DOHH2 (cell line): ENCODE measurements at regions not wholly inside any gene's neighbourhood (a gene's known extent, or its start where the extent isn't known, plus 50 kb on each side); places are given as distances from the start of the nearest gene placed in this dataset.
"Not testable (repeated sequence)": the region's sequence is repeated elsewhere in the genome, so short reads cannot be mapped to it uniquely, and the experiment has no call there.

Experiments used
- H3F3A ChIP-seq: fragments of 200-600 bp; sonication (generic), shearing (Covaris generic); 2 replicates; pipeline ENCODE4 v1.6.0; 2016; ENCODE audit warnings: antibody characterized with exemption, mild to moderate bottlenecking; ENCODE audit not compliant: control insufficient read depth, insufficient read depth
- H3K27ac ChIP-seq: fragments of 200-600 bp; sonication (generic); 2 replicates; pipeline ENCODE4 v1.5.1; 2014; ENCODE audit warnings: low read depth, mild to moderate bottlenecking, low read length, moderate library complexity
- H3K27me3 ChIP-seq: fragments of 200-600 bp; sonication (generic); 2 replicates; pipeline ENCODE4 v1.6.1; 2014; ENCODE audit warnings: mild to moderate bottlenecking, low read length, mixed read lengths; ENCODE audit not compliant: control insufficient read depth
- H3K36me3 ChIP-seq: fragments of 200-600 bp; sonication (generic); 2 replicates; pipeline ENCODE4 v1.6.1; 2014; ENCODE audit warnings: mild to moderate bottlenecking, low read length, moderate library complexity, mixed read lengths; ENCODE audit not compliant: control insufficient read depth
- H3K4me1 ChIP-seq: fragments of 200-600 bp; sonication (generic); 2 replicates; pipeline ENCODE4 v1.6.1; 2014; ENCODE audit warnings: mild to moderate bottlenecking, low read length, mixed read lengths; ENCODE audit not compliant: control insufficient read depth
- H3K4me2 ChIP-seq: fragments of 200-600 bp; sonication (generic); 2 replicates; pipeline ENCODE4 v1.6.0; 2014; ENCODE audit warnings: mild to moderate bottlenecking, low read length, moderate library complexity
- H3K4me3 ChIP-seq: fragments of 200-600 bp; sonication (generic); 2 replicates; pipeline ENCODE4 v1.5.1; 2014; ENCODE audit warnings: mild to moderate bottlenecking, low read length, mixed read lengths
- H3K79me2 ChIP-seq: fragments of 200-600 bp; sonication (generic); 2 replicates; pipeline ENCODE4 v1.6.1; 2014; ENCODE audit warnings: mild to moderate bottlenecking, low read length, mixed read lengths; ENCODE audit not compliant: control insufficient read depth
- H3K9me2 ChIP-seq: fragments of 200-600 bp; sonication (generic); replicated peaks from 2 replicates; pipeline ENCODE4 v1.6.1; 2014; ENCODE audit warnings: mild to moderate bottlenecking, low read length, mixed read lengths; ENCODE audit not compliant: control insufficient read depth
- H3K9me3 ChIP-seq: fragments of 200-600 bp; sonication (generic); 2 replicates; pipeline ENCODE4 v1.6.1; 2014; ENCODE audit warnings: antibody characterized with exemption, low read length, mixed read lengths; ENCODE audit not compliant: control insufficient read depth, insufficient read depth
- H4K20me1 ChIP-seq: fragments of 200-600 bp; sonication (generic); 2 replicates; pipeline ENCODE4 v1.6.0; 2014; ENCODE audit warnings: low read depth, mild to moderate bottlenecking, antibody characterized with exemption, low read length, moderate library complexity; ENCODE audit not compliant: control insufficient read depth, insufficient read depth
- EZH2phosphoT487 ChIP-seq: fragments of 200-600 bp; sonication (generic); IDR thresholded peaks from 2 replicates; pipeline ENCODE4 v1.6.1; 2017; ENCODE audit warnings: borderline replicate concordance, mild to moderate bottlenecking, antibody characterized with exemption, low read length, moderate library complexity, mixed read lengths
- TF ChIP-seq, protein P1 (sequence below): fragments of 200-600 bp; sonication (generic); IDR thresholded peaks from one replicate; pipeline ENCODE4 v1.5.1; 2014; ENCODE audit warnings: antibody characterized with exemption, mild to moderate bottlenecking, low read depth, low read length; ENCODE audit not compliant: poor library complexity, severe bottlenecking

DNA sequence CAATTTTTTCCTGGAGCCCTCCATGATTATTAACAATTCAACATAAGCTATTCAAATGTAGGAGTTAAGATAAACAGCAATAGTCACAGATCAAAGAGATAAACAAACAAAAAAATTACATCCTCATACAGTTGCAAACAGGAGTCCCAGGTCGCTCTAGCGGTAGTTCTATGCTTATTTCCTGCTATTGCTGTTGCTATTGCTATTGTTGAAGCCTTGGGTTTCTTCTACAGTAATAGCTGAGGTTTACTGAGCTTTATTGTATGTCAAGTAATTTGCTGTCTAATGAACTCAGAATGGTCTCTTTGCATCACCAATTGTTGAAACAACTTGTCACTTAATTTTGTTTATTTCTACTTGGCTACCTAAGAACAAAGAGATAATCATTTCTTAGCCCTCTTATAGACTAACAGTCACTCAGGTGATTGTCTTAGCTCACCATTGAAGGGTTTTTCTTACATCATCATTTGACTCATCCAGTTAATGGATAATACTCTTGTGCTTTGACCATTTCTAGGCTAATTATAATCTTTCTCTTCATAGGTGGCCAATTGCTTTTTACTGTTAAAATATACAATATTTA lies 654.6 kb downstream of the MECOM start:
- H3K79me2 ChIP-seq = no peaks in the 10 kb centered on the region
- no peaks in the 10 kb centered on the region for H3F3A ChIP-seq
- H4K20me1 ChIP-seq = no peaks in the 10 kb centered on the region
- H3K4me3 ChIP-seq = no peak overlapping the region
- no peak overlapping the region for H3K4me2 ChIP-seq
- no peaks in the 10 kb centered on the region for H3K9me3 ChIP-seq
- no peak overlapping the region for H3K27ac ChIP-seq
- TF ChIP-seq, protein P1, sequence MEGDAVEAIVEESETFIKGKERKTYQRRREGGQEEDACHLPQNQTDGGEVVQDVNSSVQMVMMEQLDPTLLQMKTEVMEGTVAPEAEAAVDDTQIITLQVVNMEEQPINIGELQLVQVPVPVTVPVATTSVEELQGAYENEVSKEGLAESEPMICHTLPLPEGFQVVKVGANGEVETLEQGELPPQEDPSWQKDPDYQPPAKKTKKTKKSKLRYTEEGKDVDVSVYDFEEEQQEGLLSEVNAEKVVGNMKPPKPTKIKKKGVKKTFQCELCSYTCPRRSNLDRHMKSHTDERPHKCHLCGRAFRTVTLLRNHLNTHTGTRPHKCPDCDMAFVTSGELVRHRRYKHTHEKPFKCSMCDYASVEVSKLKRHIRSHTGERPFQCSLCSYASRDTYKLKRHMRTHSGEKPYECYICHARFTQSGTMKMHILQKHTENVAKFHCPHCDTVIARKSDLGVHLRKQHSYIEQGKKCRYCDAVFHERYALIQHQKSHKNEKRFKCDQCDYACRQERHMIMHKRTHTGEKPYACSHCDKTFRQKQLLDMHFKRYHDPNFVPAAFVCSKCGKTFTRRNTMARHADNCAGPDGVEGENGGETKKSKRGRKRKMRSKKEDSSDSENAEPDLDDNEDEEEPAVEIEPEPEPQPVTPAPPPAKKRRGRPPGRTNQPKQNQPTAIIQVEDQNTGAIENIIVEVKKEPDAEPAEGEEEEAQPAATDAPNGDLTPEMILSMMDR = no peak
- TF ChIP-seq EZH2phosphoT487 = no peak
- H3K9me2 ChIP-seq = no peaks in the 10 kb centered on the region
- H3K36me3 ChIP-seq = no peaks in the 10 kb centered on the region
- no peaks in the 10 kb centered on the region for H3K4me1 ChIP-seq
- no peaks in the 10 kb centered on the region for H3K27me3 ChIP-seq

DNA sequence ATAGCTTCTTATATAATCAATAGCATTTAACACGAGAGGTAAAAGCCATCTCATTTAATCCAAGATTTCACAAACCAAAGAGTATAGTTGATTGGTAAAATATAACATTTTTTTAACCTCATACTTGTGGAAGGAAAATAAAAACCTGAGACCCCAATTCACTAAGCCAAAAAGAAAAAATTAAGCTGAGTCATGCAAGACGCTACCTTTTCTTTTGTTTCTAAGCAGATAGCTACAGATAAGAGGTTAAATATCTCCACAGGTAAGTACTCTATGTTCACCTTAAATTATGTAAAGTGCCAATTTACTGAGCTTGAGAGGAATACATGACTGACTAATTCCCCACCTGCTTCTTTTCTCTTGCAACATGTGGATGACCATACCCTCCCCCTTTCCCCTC lies 656.4 kb downstream of the MECOM start:
- H3K4me3 ChIP-seq = no peak overlapping the region
- no peaks in the 10 kb centered on the region for H3K79me2 ChIP-seq
- no peaks in the 10 kb centered on the region for H3K9me3 ChIP-seq
- no peaks in the 10 kb centered on the region for H3K4me1 ChIP-seq
- no peaks in the 10 kb centered on the region for H3K27me3 ChIP-seq
- no peaks in the 10 kb centered on the region for H4K20me1 ChIP-seq
- TF ChIP-seq EZH2phosphoT487 = no peak
- TF ChIP-seq, protein P1 = no peak
- H3K4me2 ChIP-seq = no peak overlapping the region
- H3K27ac ChIP-seq = no peak overlapping the region
- no peaks in the 10 kb centered on the region for H3K36me3 ChIP-seq
- H3F3A ChIP-seq = no peaks in the 10 kb centered on the region
- no peaks in the 10 kb centered on the region for H3K9me2 ChIP-seq

DNA sequence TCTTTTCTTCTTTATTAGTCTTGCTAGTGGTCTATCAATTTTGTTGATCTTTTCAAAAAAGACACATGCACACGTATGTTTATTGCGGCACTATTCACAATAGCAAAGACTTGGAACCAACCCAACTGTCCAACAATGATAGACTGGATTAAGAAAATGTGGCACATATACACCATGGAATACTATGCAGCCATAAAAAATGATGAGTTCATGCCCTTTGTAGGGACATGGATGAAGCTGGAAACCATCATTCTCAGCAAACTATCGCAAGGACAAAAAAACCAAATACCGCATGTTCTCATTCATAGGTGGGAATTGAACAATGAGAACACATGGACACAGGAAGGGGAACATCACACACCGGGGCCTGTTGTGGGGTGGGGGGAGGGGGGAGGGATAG lies 657.1 kb downstream of the MECOM start:
- not testable (repeated sequence) for H3K36me3 ChIP-seq, H3K4me1 ChIP-seq, H3K4me3 ChIP-seq, H3K27me3 ChIP-seq, H3F3A ChIP-seq, H3K9me3 ChIP-seq, H4K20me1 ChIP-seq, H3K27ac ChIP-seq, H3K4me2 ChIP-seq, H3K79me2 ChIP-seq, H3K9me2 ChIP-seq

DNA sequence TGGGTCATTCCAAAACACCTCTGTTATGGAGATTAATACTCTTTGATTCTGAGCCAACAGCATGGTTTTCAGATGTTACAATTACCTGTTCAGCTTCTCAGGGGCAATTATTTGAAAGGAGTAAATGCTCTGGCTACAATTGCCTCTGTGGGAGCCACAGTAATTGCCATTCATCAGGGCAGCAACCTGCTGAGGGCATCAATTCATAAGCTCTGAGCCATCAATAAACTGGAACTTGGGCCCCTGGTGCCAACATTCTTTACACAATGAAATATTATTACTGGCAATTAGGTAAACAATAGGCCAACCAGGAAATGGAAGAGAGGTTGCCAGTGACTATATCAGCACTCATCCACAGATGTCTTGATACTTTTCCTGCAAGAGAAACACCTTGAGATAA lies 660.8 kb downstream of the MECOM start:
- no peaks in the 10 kb centered on the region for H3K9me2 ChIP-seq
- no peaks in the 10 kb centered on the region for H4K20me1 ChIP-seq
- no peaks in the 10 kb centered on the region for H3K4me1 ChIP-seq
- no peak overlapping the region for H3K4me2 ChIP-seq
- H3K9me3 ChIP-seq = no peaks in the 10 kb centered on the region
- no peaks in the 10 kb centered on the region for H3K36me3 ChIP-seq
- no peaks in the 10 kb centered on the region for H3K27me3 ChIP-seq
- no peaks in the 10 kb centered on the region for H3K79me2 ChIP-seq
- TF ChIP-seq EZH2phosphoT487 = no peak
- TF ChIP-seq, protein P1 = no peak
- H3F3A ChIP-seq = no peaks in the 10 kb centered on the region
- no peak overlapping the region for H3K27ac ChIP-seq
- H3K4me3 ChIP-seq = no peak overlapping the region
